Brain microvascular endothelial cell (primary cell): ENCODE measurements at regions not wholly inside any gene's neighbourhood (a gene's known extent, or its start where the extent isn't known, plus 50 kb on each side); places are given as distances from the start of the nearest gene placed in this dataset.

ENCODE experiments used
- DNase-seq: peaks from one replicate; pipeline ENCODE4 v3.0.0-alpha.2; 2020
- H3K27ac ChIP-seq: fragments of 250-450 bp; sonication (Bioruptor Pico); 2 replicates; pipeline ENCODE4 v1.5.1; 2020; ENCODE audit warnings: mild to moderate bottlenecking, moderate library complexity
- H3K27me3 ChIP-seq: fragments of 250-450 bp; sonication (Bioruptor Pico); replicated peaks from 2 replicates; pipeline ENCODE4 v1.5.1; 2020; ENCODE audit warnings: mild to moderate bottlenecking
- H3K36me3 ChIP-seq: fragments of 250-450 bp; sonication (Bioruptor Pico); replicated peaks from 2 replicates; pipeline ENCODE4 v1.5.1; 2020; ENCODE audit warnings: mild to moderate bottlenecking
- H3K4me3 ChIP-seq: 2 replicates; pipeline ENCODE4 v1.5.1; 2011; ENCODE audit warnings: low read depth, mild to moderate bottlenecking, control low read depth, low read length, moderate library complexity
- CTCF ChIP-seq: IDR thresholded peaks from 2 replicates; pipeline ENCODE4 v1.5.1; 2011; ENCODE audit warnings: low read depth, mild to moderate bottlenecking, moderate library complexity, low read length, control low read depth, inconsistent platforms; ENCODE audit errors: missing control alignments
- in situ Hi-C: cut with HindIII; loops from 2 replicates; pipeline ENCODE4 v1.10.0; 2017; ENCODE audit warnings: low sequenced_read_pairs, low pct_ligation_motif_present

GRCh38 chr2:39487398-39488250 is 50.5 kb upstream of the MAP4K3 start:
- Histone ChIP-seq H3K27ac (peak overlapping the region; percentile 83), H3K36me3 (no peaks in the 10 kb centered on the region)
- in situ Hi-C loops = no loop called here

GRCh38 chr2:39488450-39488849 is 51.4 kb upstream of the MAP4K3 start:
- in situ Hi-C loops = no loop called here
- peak; percentile 90 for DNase-seq
- Histone ChIP-seq H3K27ac (peak overlapping the region; percentile 83), H3K4me3 (no peak overlapping the region), H3K27me3 (no peaks in the 10 kb centered on the region), H3K36me3 (no peaks in the 10 kb centered on the region)
- no peak for TF ChIP-seq CTCF

More at GRCh38 chr2:39487398-39488250, 50.5 kb upstream of the MAP4K3 start:
- Histone ChIP-seq H3K27me3 (no peaks in the 10 kb centered on the region), H3K4me3 (no peak overlapping the region)
- no peak for TF ChIP-seq CTCF
- DNase-seq = no peak

GRCh38 chr2:39490586-39490985 is 53.5 kb upstream of the MAP4K3 start:
- in situ Hi-C loops = no loop called here
- H3K27ac ChIP-seq = no peak overlapping the region
- no peak overlapping the region for H3K4me3 ChIP-seq
- no peak for DNase-seq
- TF ChIP-seq CTCF = no peak
- no peaks in the 10 kb centered on the region for H3K36me3 ChIP-seq
- H3K27me3 ChIP-seq = no peaks in the 10 kb centered on the region

- DNase-seq = no peak
- Histone ChIP-seq H3K4me3 (no peak overlapping the region), H3K27ac (peak overlapping the region; percentile 71), H3K27me3 (no peaks in the 10 kb centered on the region), H3K36me3 (no peaks in the 10 kb centered on the region)
- no peak for TF ChIP-seq CTCF
- in situ Hi-C loops = no loop called here
These were observed 54.6 kb upstream of the MAP4K3 start for GRCh38 chr2:39491653-39492052.

GRCh38 chr2:39492095-39492590 is 55.1 kb upstream of the MAP4K3 start:
- Histone ChIP-seq H3K36me3 (no peaks in the 10 kb centered on the region), H3K27me3 (no peaks in the 10 kb centered on the region), H3K4me3 (no peak overlapping the region), H3K27ac (peak overlapping the region; percentile 75)
- in situ Hi-C loops = no loop called here
- no peak for TF ChIP-seq CTCF
- DNase-seq = peak; percentile 93
